ENCODE measurements at regions not wholly inside any gene's neighbourhood (a gene's known extent, or its start where the extent isn't known, plus 50 kb on each side); places are given as distances from the start of the nearest gene placed in this dataset.

GRCh38 chrX:40501164-40501855, 79.5 kb upstream of the ATP6AP2 start:
- Mint-ChIP-seq H3K4me3 (no peak overlapping the region), H3K36me3 (no peaks in the 10 kb centered on the region), H3K9me3 (no peaks in the 10 kb centered on the region), H3K4me1 (no peaks in the 10 kb centered on the region), H3K27ac (no peak overlapping the region), H3K27me3 (no peaks in the 10 kb centered on the region)

- no peaks in the 10 kb centered on the region for H3K27me3 Mint-ChIP-seq
- H3K27ac Mint-ChIP-seq = no peak overlapping the region
- H3K4me3 Mint-ChIP-seq = no peak overlapping the region
- H3K4me1 Mint-ChIP-seq = no peaks in the 10 kb centered on the region
- H3K36me3 Mint-ChIP-seq = no peaks in the 10 kb centered on the region
- no peaks in the 10 kb centered on the region for H3K9me3 Mint-ChIP-seq
Measured at GRCh38 chrX:40496728-40497127, 84.0 kb upstream of the ATP6AP2 start.

GRCh38 chrX:40495659-40496058, 85.1 kb upstream of the ATP6AP2 start:
- no peak overlapping the region for H3K4me3 Mint-ChIP-seq
- H3K27me3 Mint-ChIP-seq = no peaks in the 10 kb centered on the region
- no peaks in the 10 kb centered on the region for H3K4me1 Mint-ChIP-seq
- H3K27ac Mint-ChIP-seq = no peak overlapping the region
- no peaks in the 10 kb centered on the region for H3K36me3 Mint-ChIP-seq
- no peaks in the 10 kb centered on the region for H3K9me3 Mint-ChIP-seq

GRCh38 chrX:40494005-40494404, 86.8 kb upstream of the ATP6AP2 start:
- no peaks in the 10 kb centered on the region for H3K27me3 Mint-ChIP-seq
- H3K4me3 Mint-ChIP-seq = no peak overlapping the region
- peak overlapping the region; percentile 30 for H3K27ac Mint-ChIP-seq
- no peaks in the 10 kb centered on the region for H3K4me1 Mint-ChIP-seq
- H3K9me3 Mint-ChIP-seq = no peaks in the 10 kb centered on the region
- H3K36me3 Mint-ChIP-seq = no peaks in the 10 kb centered on the region

GRCh38 chrX:40488296-40488695, 92.5 kb upstream of the ATP6AP2 start:
- Mint-ChIP-seq H3K27ac (no peak overlapping the region), H3K9me3 (no peaks in the 10 kb centered on the region), H3K4me1 (peaks cover 3% of the 10 kb centered on the region), H3K36me3 (no peaks in the 10 kb centered on the region), H3K4me3 (no peak overlapping the region), H3K27me3 (no peaks in the 10 kb centered on the region)

GRCh38 chrX:40485973-40486372, 94.8 kb upstream of the ATP6AP2 start:
- Mint-ChIP-seq H3K27me3 (no peaks in the 10 kb centered on the region), H3K4me1 (peaks cover 3% of the 10 kb centered on the region), H3K36me3 (no peaks in the 10 kb centered on the region), H3K4me3 (no peak overlapping the region), H3K9me3 (no peaks in the 10 kb centered on the region), H3K27ac (peak overlapping the region; percentile 48)

GRCh38 chrX:40485102-40485826, 95.5 kb upstream of the ATP6AP2 start:
- H3K36me3 Mint-ChIP-seq = no peaks in the 10 kb centered on the region
- H3K4me3 Mint-ChIP-seq = no peak overlapping the region
- H3K9me3 Mint-ChIP-seq = no peaks in the 10 kb centered on the region
- peaks cover 3% of the 10 kb centered on the region for H3K4me1 Mint-ChIP-seq
- no peaks in the 10 kb centered on the region for H3K27me3 Mint-ChIP-seq
- H3K27ac Mint-ChIP-seq = no peak overlapping the region

GRCh38 chrX:40484408-40485091, 96.2 kb upstream of the ATP6AP2 start:
- Mint-ChIP-seq H3K36me3 (no peaks in the 10 kb centered on the region), H3K27me3 (no peaks in the 10 kb centered on the region), H3K4me1 (peaks cover 3% of the 10 kb centered on the region), H3K9me3 (no peaks in the 10 kb centered on the region), H3K27ac (no peak overlapping the region), H3K4me3 (no peak overlapping the region)

- H3K36me3 Mint-ChIP-seq = no peaks in the 10 kb centered on the region
- H3K9me3 Mint-ChIP-seq = no peaks in the 10 kb centered on the region
- no peak overlapping the region for H3K27ac Mint-ChIP-seq
- peaks cover 3% of the 10 kb centered on the region for H3K4me1 Mint-ChIP-seq
- H3K27me3 Mint-ChIP-seq = no peaks in the 10 kb centered on the region
- no peak overlapping the region for H3K4me3 Mint-ChIP-seq
Measured at GRCh38 chrX:40483502-40483901, 97.3 kb upstream of the ATP6AP2 start.

- Mint-ChIP-seq H3K27ac (no peak overlapping the region), H3K9me3 (no peaks in the 10 kb centered on the region), H3K36me3 (no peaks in the 10 kb centered on the region), H3K4me3 (no peak overlapping the region), H3K27me3 (no peaks in the 10 kb centered on the region), H3K4me1 (no peaks in the 10 kb centered on the region)
Measured at GRCh38 chrX:40479777-40480318, 100.9 kb upstream of the ATP6AP2 start.

GRCh38 chrX:40478474-40479065, 102.2 kb upstream of the ATP6AP2 start:
- H3K9me3 Mint-ChIP-seq = no peaks in the 10 kb centered on the region
- H3K36me3 Mint-ChIP-seq = no peaks in the 10 kb centered on the region
- H3K27ac Mint-ChIP-seq = no peak overlapping the region
- H3K4me3 Mint-ChIP-seq = no peak overlapping the region
- peaks cover 2% of the 10 kb centered on the region for H3K4me1 Mint-ChIP-seq
- no peaks in the 10 kb centered on the region for H3K27me3 Mint-ChIP-seq

- no peaks in the 10 kb centered on the region for H3K27me3 Mint-ChIP-seq
- no peak overlapping the region for H3K4me3 Mint-ChIP-seq
- no peak overlapping the region for H3K27ac Mint-ChIP-seq
- no peaks in the 10 kb centered on the region for H3K9me3 Mint-ChIP-seq
- H3K36me3 Mint-ChIP-seq = no peaks in the 10 kb centered on the region
- H3K4me1 Mint-ChIP-seq = peaks cover 13% of the 10 kb centered on the region
Measured at GRCh38 chrX:40476958-40477357, 103.8 kb upstream of the ATP6AP2 start.

GRCh38 chrX:40474645-40475044, 106.1 kb upstream of the ATP6AP2 start:
- H3K4me3 Mint-ChIP-seq = no peak overlapping the region
- H3K27me3 Mint-ChIP-seq = no peaks in the 10 kb centered on the region
- H3K27ac Mint-ChIP-seq = no peak overlapping the region
- peaks cover 17% of the 10 kb centered on the region for H3K4me1 Mint-ChIP-seq
- no peaks in the 10 kb centered on the region for H3K36me3 Mint-ChIP-seq
- no peaks in the 10 kb centered on the region for H3K9me3 Mint-ChIP-seq

GRCh38 chrX:40474205-40474626, 106.6 kb upstream of the ATP6AP2 start:
- H3K9me3 Mint-ChIP-seq = no peaks in the 10 kb centered on the region
- no peaks in the 10 kb centered on the region for H3K36me3 Mint-ChIP-seq
- peaks cover 17% of the 10 kb centered on the region for H3K4me1 Mint-ChIP-seq
- no peaks in the 10 kb centered on the region for H3K27me3 Mint-ChIP-seq
- no peak overlapping the region for H3K4me3 Mint-ChIP-seq
- no peak overlapping the region for H3K27ac Mint-ChIP-seq

- no peaks in the 10 kb centered on the region for H3K27me3 Mint-ChIP-seq
- peaks cover 19% of the 10 kb centered on the region for H3K4me1 Mint-ChIP-seq
Measured at GRCh38 chrX:40473460-40474204, 107.1 kb upstream of the ATP6AP2 start.

More at GRCh38 chrX:40473460-40474204, 107.1 kb upstream of the ATP6AP2 start:
- no peaks in the 10 kb centered on the region for H3K9me3 Mint-ChIP-seq
- H3K27ac Mint-ChIP-seq = no peak overlapping the region
- no peak overlapping the region for H3K4me3 Mint-ChIP-seq
- no peaks in the 10 kb centered on the region for H3K36me3 Mint-ChIP-seq
